ENCODE measurements at regions not wholly inside any gene's neighbourhood (a gene's known extent, or its start where the extent isn't known, plus 50 kb on each side); places are given as distances from the start of the nearest gene placed in this dataset.
"Not testable (repeated sequence)": the region's sequence is repeated elsewhere in the genome, so short reads cannot be mapped to it uniquely, and the experiment has no call there.

DNA sequence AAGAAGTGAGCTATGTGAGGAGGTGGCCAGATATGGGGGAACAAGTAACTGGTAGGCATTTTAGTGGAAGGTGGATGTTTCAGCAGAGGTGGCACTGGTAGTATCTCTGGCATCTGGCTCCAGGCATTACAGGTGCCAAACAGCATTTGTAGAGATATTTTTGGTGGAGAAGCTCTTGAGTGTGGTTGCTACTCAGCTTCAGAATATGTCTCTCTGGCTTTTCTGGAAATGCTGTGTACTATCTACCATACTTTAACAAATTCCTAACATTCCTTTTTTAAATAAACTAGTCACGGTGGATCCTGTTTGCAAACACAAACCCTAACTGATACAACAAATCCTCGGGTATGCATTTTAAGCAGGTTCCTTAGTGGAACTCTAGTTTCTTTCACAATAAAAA, 128.0 kb downstream of the BARX2 start:
- DNase-seq, result no peak

DNA sequence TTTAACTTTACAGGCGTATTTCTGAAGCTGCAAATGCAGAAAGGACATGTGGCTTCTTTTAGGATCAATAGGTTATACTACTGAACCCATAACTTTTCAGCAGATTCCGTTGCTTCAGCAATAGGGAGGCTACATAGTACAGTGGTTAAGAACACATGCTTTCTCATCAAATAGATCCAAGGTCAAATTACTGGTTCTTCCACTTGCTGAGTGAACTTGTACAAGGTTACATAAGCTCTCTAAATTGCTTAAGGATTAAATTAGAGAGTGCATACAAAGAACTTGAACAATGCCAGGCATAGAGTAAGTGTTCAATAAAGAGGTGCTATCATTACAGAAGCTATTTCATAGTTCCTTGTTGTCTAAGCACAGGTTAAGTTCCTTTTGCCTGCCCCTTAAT, 129.6 kb downstream of the BARX2 start:
- no peak for DNase-seq

DNA sequence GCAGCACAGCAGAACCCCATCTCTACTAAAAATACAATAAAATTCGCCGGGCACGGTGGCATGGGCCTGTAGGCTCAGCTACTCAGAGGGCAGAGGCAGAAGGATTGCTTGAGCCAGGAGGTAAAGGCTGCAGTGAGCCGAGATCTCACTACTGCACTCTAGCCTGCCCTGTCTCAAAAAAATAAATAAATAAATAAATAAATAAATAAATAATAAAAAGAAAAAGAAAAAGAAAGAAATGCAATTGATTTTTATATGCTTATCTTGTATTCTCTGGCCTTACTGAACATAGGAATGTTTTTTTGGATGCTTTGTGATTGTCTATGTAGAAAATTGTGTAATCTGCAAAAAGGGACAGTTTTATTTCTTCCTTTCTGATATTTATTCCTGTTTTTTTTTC, 132.5 kb downstream of the BARX2 start:
- no peak for DNase-seq

DNA sequence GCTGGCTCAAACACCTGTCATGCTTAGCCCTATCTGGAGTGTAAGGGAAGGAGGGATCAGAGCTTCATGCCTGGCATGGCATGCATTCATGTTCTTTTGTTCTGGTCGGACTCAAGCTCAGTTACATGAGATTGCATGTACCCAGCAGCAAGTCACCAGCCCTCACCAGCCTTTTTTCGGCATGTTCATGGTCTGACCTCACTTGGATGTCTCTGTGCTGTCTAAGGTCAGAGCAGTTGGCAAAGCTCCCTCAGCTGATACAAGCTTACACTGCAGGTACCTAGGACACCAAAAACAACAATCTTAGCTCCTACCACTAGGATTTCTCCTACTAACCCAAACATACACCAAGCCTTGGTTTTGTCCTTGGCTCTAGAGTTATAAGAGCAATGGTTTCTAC, 152.6 kb downstream of the BARX2 start:
- no peak for DNase-seq

DNA sequence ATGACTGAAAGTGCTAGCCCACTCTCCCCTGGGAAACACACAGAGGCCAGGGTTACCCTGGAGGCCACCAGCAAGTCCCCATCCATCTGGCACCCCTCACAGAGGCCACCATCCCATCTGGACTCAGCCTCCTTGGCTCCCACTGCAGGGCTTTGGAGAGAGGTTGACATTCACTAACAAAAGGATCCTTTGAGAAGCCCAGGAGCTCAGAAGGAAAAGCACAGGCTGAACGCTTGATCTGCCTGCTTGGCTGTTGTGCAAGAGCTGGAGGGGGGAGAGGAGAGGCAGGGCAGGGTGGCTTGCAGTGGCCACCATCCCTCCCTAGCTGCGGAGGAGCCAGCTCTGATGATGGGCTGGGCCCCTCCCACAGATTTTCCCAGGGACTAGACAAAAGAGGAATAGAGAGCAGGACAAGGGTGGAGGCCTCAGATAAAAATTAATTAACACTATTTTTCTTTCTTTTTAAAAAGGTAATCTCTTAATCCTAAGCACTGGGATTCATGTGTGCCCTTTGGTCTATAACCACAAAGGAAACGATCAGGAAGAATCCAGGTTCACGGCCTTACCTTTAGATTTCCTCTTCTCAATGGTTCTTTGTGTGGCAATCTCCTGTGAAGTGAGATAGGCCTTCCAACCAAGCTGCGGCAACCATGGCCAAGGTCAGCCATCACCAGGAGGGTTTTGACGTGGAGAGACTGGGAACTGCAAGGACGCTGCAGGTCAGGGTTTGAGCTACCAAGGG, 154.7 kb downstream of the BARX2 start:
- no peak for DNase-seq

DNA sequence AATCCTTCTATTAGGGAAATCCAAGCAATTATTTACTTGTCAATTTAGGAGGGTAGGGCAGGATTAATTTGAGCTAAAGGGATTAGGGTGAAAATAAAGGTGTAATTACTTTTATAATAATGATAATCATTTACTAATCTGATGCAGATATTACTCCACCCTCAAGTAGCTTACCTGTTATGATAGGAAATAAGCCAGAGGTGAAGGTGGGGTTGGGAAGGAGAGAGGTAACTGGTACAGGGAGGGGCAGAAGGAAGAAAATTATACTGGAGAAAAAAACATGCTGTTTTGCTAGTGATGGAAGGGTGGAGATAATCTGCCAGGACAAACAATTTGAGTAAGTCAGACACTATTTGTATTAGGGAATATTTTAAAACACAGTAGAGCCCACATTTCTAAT, 157.7 kb downstream of the BARX2 start:
- no peak for DNase-seq

DNA sequence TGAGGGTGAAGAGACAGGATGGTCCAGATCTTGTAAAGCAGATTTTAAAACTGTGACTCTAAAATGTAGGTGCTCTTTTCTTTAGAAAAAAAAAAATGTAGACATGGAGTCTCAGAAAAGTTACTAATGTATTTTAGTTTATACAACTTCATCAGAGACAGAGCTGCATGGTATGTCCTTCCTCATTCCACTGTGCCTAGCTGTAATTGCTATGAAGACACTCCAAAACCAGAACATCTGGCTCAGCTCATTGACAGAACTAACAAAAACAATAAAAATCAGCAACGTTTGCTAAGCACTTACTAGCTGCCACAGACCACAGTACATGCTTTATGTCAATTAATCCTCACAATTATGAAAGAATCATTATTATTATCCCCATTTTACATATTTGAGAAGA, 160.7 kb downstream of the BARX2 start:
- DNase-seq, result no peak

DNA sequence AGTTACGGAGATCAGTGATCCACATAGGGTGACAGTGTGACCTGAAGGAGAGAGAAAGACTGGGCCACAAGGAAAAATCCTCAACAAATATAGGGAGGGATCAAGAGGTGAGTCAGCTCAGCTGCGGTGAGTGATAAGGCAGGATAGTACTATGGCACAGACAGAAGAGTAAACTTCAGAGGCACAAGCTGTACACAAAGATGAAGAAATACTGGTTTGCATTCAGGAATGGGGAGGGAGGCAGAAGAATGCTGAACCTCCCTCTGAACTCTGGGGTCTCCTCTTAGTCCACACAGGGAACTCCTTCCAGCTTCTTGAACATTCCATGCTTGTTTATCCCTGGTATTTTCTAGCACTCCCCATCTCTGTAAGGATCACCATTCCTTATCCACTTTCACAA, 162.7 kb downstream of the BARX2 start:
- no peak for DNase-seq

DNA sequence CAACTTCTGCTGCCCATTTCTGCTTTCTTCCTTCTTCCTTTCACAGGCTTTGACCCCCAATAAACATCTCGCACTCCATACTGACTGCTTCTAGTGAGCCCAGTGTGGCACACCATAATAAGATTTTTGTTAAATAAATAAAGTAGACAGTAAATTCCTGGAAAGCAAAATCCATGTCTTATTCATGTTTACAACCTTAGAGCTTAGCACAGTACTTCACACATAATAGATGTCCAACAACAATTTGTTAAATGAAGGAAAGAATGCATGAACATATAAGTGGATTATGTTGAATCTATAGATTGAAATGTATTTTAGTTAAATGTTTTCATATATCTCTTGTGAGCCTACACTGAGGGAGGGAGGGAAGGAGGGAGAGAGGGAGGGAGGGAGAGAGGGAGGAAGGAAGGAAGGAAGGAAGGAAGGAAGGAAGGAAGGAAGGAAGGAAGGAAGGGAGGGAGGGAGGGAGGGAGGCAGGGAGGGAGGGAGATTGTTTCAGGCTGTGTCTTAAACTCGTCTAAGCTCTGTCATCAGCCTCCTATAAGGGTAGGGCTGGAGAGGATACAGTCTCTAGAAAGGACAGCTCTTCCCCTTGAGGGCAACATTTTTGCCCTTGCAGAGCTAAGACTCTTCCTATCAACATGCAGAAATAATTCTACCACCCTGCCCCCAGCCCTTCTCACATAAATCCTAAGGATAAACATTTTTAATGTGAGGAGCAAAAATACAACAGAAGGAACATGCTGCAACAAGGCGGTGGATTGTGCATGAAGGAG, 168.1 kb downstream of the BARX2 start:
- no peak for DNase-seq

DNA sequence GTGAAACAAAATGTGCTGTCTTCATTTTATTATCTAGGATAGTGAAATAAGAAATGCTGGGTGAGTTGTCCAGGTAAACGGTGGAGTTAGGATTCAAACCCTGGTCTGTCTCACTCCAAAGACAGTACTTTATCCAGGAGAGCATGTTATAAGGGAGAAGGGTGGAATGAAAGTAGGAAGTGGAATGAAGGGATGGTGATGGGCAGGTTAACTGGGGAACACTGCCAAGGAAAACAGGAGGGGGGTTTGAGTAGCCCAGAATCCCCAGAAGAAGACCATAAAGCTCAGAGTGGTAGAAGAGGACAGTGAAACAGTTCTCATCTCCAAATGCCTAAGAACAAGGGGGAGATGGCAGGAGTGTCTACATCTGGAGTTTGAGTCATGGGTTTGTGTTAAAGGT, 169.0 kb downstream of the BARX2 start:
- DNase-seq, result no peak

DNA sequence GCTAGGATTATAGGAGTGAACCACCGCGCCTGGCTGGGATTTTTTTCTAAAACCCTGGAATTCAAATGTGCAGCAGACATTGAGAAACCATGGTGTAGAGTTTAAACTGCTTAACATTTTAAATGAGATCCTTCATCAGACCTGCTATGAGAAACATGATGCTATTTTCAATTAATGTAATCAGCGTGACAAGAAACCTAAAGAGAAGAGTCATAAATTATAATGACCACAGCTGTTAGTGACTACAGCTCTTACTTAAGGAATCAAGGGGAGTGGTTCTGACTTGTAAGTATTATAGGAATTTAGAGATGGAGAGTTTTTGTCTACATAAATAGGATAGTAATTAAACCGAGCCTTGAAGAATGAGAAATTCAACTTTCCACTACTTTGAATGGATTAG, 170.6 kb downstream of the BARX2 start:
- no peak for DNase-seq

DNA sequence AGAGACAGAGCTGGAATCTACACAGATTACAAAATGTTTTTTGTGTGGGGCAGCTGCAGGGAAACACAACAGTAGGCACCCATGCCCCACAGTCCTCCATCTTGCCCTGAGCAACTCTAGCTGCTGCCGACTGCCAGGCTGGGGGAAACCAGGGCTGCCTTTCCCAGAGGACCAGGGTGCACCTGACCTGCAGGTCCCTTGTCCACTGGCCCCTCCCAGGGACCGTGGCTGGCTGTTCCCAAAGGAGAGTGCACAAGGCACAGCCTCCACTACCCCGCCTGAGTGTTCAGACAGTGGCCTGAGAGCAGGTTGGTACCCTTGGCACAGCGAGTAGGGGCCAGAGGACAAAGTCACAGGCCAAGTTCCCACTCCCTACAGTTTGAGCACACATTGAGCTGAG, 181.8 kb downstream of the BARX2 start:
- no peak for DNase-seq

DNA sequence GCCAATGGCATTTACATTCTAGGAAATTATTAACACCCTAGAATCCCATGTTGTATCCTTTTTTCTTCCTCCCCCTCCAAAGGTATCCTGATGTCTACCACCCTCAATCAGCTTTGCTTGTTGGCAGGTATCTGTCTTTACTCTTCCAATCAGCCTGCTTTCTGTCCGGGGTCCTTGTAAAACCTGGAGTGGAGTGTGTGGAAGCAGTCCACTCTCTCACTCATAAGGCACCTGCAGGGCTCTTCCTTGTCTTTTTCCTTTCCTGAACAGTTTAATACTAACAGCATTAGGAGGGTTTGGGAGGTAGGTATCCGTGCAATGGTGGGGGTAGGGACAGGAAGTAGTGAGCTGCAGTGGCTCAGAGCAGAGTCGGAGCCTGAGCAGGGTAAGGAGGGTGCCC, 193.4 kb downstream of the BARX2 start:
- no peak for DNase-seq

DNA sequence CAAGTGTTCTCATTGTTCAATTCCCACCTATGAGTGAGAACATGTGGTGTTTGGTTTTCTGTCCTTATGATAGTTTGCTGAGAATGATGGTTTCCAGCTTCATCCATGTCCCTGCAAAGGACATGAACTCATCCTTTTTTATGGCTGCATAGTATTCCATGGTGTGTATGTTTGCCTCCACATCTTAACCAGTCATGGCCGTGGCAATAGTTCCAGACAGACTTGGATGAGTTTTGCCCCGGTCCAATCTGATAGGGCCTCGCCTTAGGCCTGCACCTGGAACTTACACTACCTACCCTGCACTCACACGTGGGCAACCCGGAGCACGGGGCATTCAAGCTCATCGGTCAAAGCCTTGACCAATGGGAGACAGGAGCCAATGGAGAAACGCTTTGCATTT, 197.0 kb downstream of the BARX2 start:
- DNase-seq, result not testable (repeated sequence)

DNA sequence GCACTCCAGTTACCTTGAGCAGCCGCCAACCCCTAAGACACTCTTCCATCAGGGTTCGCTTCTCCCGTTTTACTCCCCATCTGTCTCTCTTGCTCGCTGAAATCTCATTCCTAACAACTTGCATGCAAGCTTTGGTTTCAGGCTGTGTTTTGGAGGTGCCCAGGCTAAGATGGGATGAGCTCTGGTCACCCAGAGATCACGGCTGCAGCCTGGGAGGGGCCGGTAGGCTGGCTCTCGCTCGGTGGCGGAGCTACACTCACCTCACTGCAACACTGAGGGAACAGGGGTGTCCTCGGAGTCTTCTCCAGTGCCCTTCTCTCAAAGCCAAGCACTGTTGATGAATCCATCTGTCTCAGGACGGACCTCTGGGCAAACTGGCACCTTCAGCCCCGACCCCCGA, 197.5 kb downstream of the BARX2 start:
- DNase-seq, result no peak

DNA sequence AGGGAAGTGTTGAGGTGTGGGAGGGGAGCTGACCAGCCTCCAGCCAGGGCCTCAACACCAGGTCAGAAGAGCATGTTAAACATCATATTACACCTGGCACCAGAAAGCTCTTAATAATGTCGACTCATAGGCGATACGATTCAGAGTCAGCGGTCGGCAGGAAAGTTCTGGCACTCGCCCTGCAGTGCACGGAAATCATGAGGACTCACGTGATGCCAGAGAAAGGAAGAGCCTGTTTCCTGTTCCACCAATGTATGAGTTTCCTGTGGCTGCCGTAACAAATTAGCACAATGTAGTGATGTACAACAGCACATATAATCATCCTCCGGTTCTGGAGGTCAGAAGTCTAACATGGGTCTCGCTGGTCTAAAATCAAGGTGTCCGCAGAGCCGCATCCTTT, 198.8 kb downstream of the BARX2 start:
- DNase-seq, result no peak

DNA sequence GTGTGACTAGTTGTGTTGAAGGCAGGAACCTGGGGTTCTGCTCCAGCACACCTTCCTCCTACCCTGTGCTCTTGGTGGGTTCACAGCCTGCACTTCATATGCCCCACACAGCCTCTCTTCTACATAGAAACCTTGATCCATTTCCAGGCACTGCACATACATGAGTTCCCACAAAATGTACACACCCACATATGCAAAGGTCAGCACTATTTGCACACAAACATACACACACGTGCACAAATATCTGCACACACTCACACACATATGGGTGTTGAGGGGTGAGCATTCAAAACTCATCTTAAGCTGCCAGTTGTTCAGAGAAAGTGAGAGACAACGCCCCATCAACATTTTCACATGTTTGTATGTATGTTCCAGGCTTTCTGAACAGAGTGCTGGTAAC, 201.0 kb downstream of the BARX2 start:
- no peak for DNase-seq

DNA sequence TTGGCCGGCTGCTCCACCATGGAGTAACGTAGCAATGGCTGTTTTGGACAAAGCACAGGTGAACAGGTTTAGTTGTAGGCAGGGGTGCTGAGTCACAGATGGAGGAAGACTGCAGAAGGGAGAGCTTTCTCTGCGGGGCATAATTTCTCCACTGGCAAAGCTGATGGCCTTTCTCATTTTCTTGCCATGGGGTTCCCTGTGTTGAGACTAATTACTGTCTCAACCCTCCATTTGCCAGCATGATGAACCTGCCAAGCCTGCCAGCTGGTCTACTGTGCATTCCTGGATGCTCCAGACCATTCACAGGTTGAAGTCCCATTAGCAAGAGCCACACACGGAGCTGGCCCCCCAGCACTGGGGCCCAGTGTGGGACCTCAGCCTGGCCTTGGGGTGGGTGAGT, 202.4 kb downstream of the BARX2 start:
- no peak for DNase-seq

DNA sequence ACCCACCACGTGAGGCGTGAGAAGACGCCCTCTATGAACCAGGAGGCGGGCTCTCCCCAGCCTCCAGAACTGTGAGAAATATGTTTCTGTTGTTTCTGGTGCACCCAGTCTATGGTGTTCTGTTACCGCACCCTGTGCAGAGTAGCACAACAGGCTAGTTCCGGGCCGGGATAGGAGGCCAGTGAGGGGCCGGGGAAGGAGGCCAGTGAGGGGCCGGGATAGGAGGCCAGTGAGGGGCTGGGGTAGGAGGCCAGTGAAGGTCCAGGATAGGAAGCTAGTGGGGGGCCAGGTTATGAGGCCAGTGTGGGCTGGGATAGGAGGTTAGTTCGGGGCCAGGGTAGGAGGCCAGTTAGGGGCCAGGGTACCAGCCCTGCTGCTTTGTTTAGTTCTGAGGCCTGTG, 204.6 kb downstream of the BARX2 start:
- DNase-seq, result no peak

DNA sequence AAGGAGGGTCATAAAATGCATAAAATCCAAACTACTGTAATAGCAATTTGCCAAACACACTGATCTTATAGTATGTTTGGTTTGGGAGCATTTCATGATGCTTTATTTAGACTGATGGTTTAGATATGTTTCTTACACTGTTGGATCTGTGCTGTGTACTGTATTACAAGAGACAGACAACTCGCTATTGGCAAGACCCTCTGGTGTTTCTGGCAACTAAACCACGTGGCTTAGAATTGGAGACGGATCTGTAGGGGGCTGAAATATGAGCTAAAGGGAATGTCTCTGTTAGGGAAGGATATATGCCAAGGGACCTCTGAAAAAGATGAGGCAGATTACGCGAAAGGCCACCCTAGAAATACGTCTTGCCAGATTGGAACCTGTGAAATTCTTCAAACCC, 208.7 kb downstream of the BARX2 start:
- DNase-seq, result no peak

DNA sequence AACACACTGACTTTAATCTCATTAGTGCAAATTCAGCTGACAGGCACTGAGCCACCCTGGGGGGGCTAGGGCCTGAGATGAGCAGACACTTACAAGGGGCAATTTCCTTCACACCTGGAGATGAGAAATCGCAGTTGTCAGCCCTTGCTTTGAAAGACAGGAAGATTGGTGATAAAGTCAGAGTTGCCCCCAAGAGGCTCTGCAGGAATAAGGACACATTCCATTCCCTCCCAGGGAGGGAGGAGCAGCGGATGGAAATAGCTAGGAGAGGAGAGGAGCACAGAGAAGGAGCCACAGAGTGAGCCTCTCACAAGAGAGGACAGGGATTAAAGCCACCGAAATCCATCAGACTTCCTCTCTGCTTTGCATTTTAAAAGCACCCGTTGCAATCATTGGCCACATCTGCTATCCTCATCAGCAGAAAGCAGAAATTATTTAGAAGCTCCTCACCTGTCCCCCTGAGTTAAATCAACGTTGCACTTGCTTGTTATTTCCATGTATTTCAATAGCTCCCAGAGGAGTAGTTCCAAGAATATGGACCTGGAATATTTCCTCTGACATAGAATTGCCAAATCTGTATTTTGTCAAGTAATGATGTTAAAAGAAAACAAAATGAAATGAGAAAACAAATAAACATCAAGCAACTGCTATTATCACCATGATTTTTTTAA, 213.7 kb downstream of the BARX2 start:
- no peak for DNase-seq

DNA sequence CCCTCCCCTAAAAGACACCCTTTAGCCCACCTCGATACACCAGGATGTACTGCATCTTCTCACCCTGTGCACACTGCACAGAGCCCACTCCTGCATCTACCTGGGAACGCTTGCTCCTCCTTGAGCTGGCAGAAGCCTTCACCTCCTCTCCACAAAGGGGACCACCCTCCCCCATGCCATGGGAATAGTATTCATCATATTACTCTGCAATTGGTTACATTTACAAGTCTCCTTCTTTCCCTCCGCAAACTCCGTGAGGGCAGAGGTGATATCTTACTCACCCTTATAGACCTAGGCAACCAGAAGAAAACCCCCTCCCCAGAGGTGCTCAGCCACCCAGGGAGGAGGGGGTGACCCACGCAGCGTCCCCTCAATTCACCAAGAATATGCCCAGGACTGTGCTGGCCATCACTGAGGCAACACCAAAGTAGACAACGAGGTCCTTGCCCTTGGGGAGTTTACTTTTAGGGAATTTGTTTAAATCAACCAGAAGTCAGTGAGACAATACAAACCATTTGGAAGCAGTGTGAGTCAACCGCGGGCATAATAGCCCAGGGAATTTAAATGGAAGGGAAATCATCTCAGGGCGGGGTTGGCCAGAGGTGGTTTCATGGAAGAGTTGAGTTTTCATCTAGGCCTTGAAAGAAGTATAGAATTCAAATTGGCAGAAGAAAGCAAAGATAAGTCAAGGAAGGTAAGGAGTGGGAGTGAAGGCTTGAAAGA, 214.5 kb downstream of the BARX2 start:
- DNase-seq, result no peak

DNA sequence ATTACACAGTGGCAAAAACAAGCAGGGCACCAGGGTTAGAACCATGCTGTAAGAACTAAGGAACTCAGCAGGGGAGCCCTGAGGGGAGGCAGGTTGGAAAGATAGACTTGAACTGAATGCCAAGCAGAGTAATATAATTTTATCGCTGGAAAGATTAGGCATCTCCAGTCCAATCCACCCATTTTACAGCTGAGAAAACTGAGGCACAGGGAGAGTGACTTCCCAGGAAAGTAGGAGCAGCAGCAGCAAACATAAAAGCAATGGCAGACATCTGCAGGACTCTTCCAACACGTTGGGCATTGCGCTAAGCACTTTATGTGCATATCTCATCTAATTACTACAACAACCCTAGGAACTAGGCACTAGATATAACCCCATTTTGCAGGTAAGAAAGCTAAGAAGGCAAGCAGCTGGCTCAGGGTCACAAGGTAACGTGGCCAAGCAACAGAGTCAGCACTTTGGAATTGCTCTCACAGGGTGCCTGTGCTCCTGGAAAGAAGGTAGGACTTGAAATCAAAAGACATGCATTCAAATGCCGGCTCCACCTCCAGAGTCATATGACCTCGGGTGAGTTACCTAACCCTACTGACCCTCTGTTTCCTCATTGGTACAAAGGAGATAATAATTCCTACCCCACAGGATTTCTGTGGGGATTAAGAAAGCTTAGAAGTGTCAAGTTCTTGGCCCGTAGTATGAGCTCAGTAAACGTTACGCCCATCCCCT, 215.3 kb downstream of the BARX2 start:
- no peak for DNase-seq
